GM21825 (cell line): ENCODE measurements at regions not wholly inside any gene's neighbourhood (a gene's known extent, or its start where the extent isn't known, plus 50 kb on each side); places are given as distances from the start of the nearest gene placed in this dataset.
"Not testable (repeated sequence)": the region's sequence is repeated elsewhere in the genome, so short reads cannot be mapped to it uniquely, and the experiment has no call there.

Experiments used
- ATAC-seq: cut with Tn5 transposase; IDR thresholded peaks from one replicate; pipeline ENCODE4 v1.9.1; 2021; ENCODE audit warnings: mild to moderate bottlenecking, moderate library complexity; ENCODE audit not compliant: unreplicated experiment

GRCh38 chr13:44887515-44887914 lies 101.8 kb downstream of the NUFIP1 start:
- ATAC-seq = no peak

GRCh38 chr13:44884076-44884729 lies 105.1 kb downstream of the NUFIP1 start:
- ATAC-seq = no peak

GRCh38 chr13:44879452-44880058 lies 109.7 kb downstream of the NUFIP1 start:
- ATAC-seq = no peak

GRCh38 chr13:44876782-44877324 lies 112.4 kb downstream of the NUFIP1 start:
- no peak for ATAC-seq

- ATAC-seq = no peak
Observed at GRCh38 chr13:44874886-44875630, 114.2 kb downstream of the NUFIP1 start.

GRCh38 chr13:44874176-44874575 lies 115.1 kb downstream of the NUFIP1 start:
- no peak for ATAC-seq

GRCh38 chr13:44873461-44873860 lies 115.8 kb downstream of the NUFIP1 start:
- ATAC-seq = no peak

- no peak for ATAC-seq
Observed at GRCh38 chr13:44872751-44873150, 116.5 kb downstream of the NUFIP1 start.

- no peak for ATAC-seq
Observed at GRCh38 chr13:44870456-44870929, 118.8 kb downstream of the NUFIP1 start.

- ATAC-seq = no peak
Observed at GRCh38 chr13:44869167-44869566, 120.1 kb downstream of the NUFIP1 start.

- no peak for ATAC-seq
Observed at GRCh38 chr13:44868397-44868796, 120.9 kb downstream of the NUFIP1 start.

GRCh38 chr13:44867825-44868224 lies 121.4 kb downstream of the NUFIP1 start:
- ATAC-seq = no peak

- no peak for ATAC-seq
Observed at GRCh38 chr13:44866411-44866911, 122.8 kb downstream of the NUFIP1 start.

- ATAC-seq = no peak
Observed at GRCh38 chr13:44865722-44866410, 123.4 kb downstream of the NUFIP1 start.

GRCh38 chr13:44863641-44864040 lies 125.6 kb downstream of the NUFIP1 start:
- ATAC-seq = not testable (repeated sequence)

GRCh38 chr13:44860454-44860853 lies 128.8 kb downstream of the NUFIP1 start:
- ATAC-seq = no peak

GRCh38 chr13:44857736-44858135 lies 131.5 kb downstream of the NUFIP1 start:
- no peak for ATAC-seq

GRCh38 chr13:44857061-44857460 lies 132.2 kb downstream of the NUFIP1 start:
- ATAC-seq = no peak

- no peak for ATAC-seq
Observed at GRCh38 chr13:44855860-44856259, 133.4 kb downstream of the NUFIP1 start.

GRCh38 chr13:44854313-44855060 lies 134.8 kb downstream of the NUFIP1 start:
- no peak for ATAC-seq
